ENCODE measurements at regions not wholly inside any gene's neighbourhood (a gene's known extent, or its start where the extent isn't known, plus 50 kb on each side); places are given as distances from the start of the nearest gene placed in this dataset.
"Not testable (repeated sequence)": the region's sequence is repeated elsewhere in the genome, so short reads cannot be mapped to it uniquely, and the experiment has no call there.

- no peak for DNase-seq
Measured at GRCh38 chr7:81165070-81165469, 246.2 kb upstream of the SEMA3C start.

- no peak for DNase-seq
Measured at GRCh38 chr7:81162771-81163525, 244.1 kb upstream of the SEMA3C start.

- DNase-seq: no peak
Measured at GRCh38 chr7:81162234-81162633, 243.4 kb upstream of the SEMA3C start.

GRCh38 chr7:81161451-81162075 is 242.7 kb upstream of the SEMA3C start:
- no peak for DNase-seq

GRCh38 chr7:81159402-81159801 is 240.6 kb upstream of the SEMA3C start:
- no peak for DNase-seq

GRCh38 chr7:81158189-81158588 is 239.3 kb upstream of the SEMA3C start:
- DNase-seq: no peak

GRCh38 chr7:81155654-81156373 is 237.0 kb upstream of the SEMA3C start:
- no peak for DNase-seq

GRCh38 chr7:81154565-81154964 is 235.7 kb upstream of the SEMA3C start:
- no peak for DNase-seq

- DNase-seq: not testable (repeated sequence)
Measured at GRCh38 chr7:81152925-81153324, 234.1 kb upstream of the SEMA3C start.

- no peak for DNase-seq
Measured at GRCh38 chr7:81150951-81151361, 232.1 kb upstream of the SEMA3C start.

- no peak for DNase-seq
Measured at GRCh38 chr7:81143856-81144255, 225.0 kb upstream of the SEMA3C start.

GRCh38 chr7:81141257-81142205 is 222.7 kb upstream of the SEMA3C start:
- DNase-seq: not testable (repeated sequence)

GRCh38 chr7:81140775-81141174 is 221.9 kb upstream of the SEMA3C start:
- no peak for DNase-seq

GRCh38 chr7:81140252-81140651 is 221.4 kb upstream of the SEMA3C start:
- no peak for DNase-seq

GRCh38 chr7:81138870-81139269 is 220.0 kb upstream of the SEMA3C start:
- DNase-seq: no peak

GRCh38 chr7:81135324-81135723 is 216.5 kb upstream of the SEMA3C start:
- no peak for DNase-seq

GRCh38 chr7:81128011-81128410 is 209.2 kb upstream of the SEMA3C start:
- no peak for DNase-seq

- DNase-seq: no peak
Measured at GRCh38 chr7:81120803-81121202, 202.0 kb upstream of the SEMA3C start.

- DNase-seq: no peak
Measured at GRCh38 chr7:81120111-81120510, 201.3 kb upstream of the SEMA3C start.

- DNase-seq: no peak
Measured at GRCh38 chr7:81114633-81115032, 195.8 kb upstream of the SEMA3C start.

- DNase-seq: no peak
Measured at GRCh38 chr7:81112731-81113130, 193.9 kb upstream of the SEMA3C start.

- no peak for DNase-seq
Measured at GRCh38 chr7:81111781-81112540, 193.1 kb upstream of the SEMA3C start.
